ENCODE measurements at regions not wholly inside any gene's neighbourhood (a gene's known extent, or its start where the extent isn't known, plus 50 kb on each side); places are given as distances from the start of the nearest gene placed in this dataset.

- TF ChIP-seq EZH2 (IDR thresholded peaks at IDR 0.05; ENCODE audit: insufficient read depth, poor library complexity, severe bottlenecking) (no peak), EZH2phosphoT487 (IDR thresholded peaks at IDR 0.05; ENCODE audit: insufficient read depth, low read depth) (no peak)
These were observed 50.8 kb upstream of the ADGRL3 start for GRCh38 chr4:61149278-61149677.

Measured in GM23248 (cell line).